H9 (cell line): ENCODE measurements at regions not wholly inside any gene's neighbourhood (a gene's known extent, or its start where the extent isn't known, plus 50 kb on each side); places are given as distances from the start of the nearest gene placed in this dataset.

Experiments
- DNase-seq: peaks from one replicate; pipeline ENCODE4 v3.0.0-alpha.2; 2017
- H2AFZ ChIP-seq: one replicate; pipeline ENCODE4 v1.6.1; 2013; ENCODE audit warnings: mild to moderate bottlenecking, low read length, control low read depth, moderate library complexity
- H2AK5ac ChIP-seq: 2 replicates; pipeline ENCODE4 v1.6.1; 2013; ENCODE audit warnings: low read length, control low read depth, mixed read lengths; ENCODE audit not compliant: insufficient read length
- H2BK120ac ChIP-seq: one replicate; pipeline ENCODE4 v1.6.1; 2013; ENCODE audit warnings: low read depth, mild to moderate bottlenecking, low read length, control low read depth, inconsistent platforms; ENCODE audit not compliant: poor library complexity, severe bottlenecking
- H2BK12ac ChIP-seq: 2 replicates; pipeline ENCODE4 v1.6.1; 2013; ENCODE audit warnings: low read length, control low read depth, mixed read lengths, low read depth; ENCODE audit not compliant: insufficient read length
- H2BK15ac ChIP-seq: 2 replicates; pipeline ENCODE4 v1.6.1; 2013; ENCODE audit warnings: low read depth, low read length, control low read depth
- H2BK20ac ChIP-seq: one replicate; pipeline ENCODE4 v1.6.1; 2013; ENCODE audit warnings: low read depth, mild to moderate bottlenecking, low read length, control low read depth, inconsistent platforms; ENCODE audit not compliant: poor library complexity, severe bottlenecking
- H2BK5ac ChIP-seq: 2 replicates; pipeline ENCODE4 v1.6.1; 2013; ENCODE audit warnings: low read length, control low read depth, mixed read lengths; ENCODE audit not compliant: insufficient read length
- H3K14ac ChIP-seq: 2 replicates; pipeline ENCODE4 v1.6.1; 2013; ENCODE audit warnings: low read length, control low read depth; ENCODE audit not compliant: insufficient read depth
- H3K18ac ChIP-seq: 2 replicates; pipeline ENCODE4 v1.6.1; 2013; ENCODE audit warnings: low read depth, mild to moderate bottlenecking, mixed read lengths, low read length, control low read depth; ENCODE audit not compliant: insufficient read length
- H3K23ac ChIP-seq: 2 replicates; pipeline ENCODE4 v1.6.1; 2013; ENCODE audit warnings: low read length, control low read depth, mixed read lengths, low read depth; ENCODE audit not compliant: insufficient read length
- H3K23me2 ChIP-seq: 2 replicates; pipeline ENCODE4 v1.6.1; 2013; ENCODE audit warnings: low read depth, mild to moderate bottlenecking, mixed read lengths, low read length, control low read depth; ENCODE audit not compliant: insufficient read length, poor library complexity, severe bottlenecking
- H3K27ac ChIP-seq: 2 replicates; pipeline ENCODE4 v1.5.1; 2013; ENCODE audit warnings: low read length, control low read depth, mixed read lengths, low read depth; ENCODE audit not compliant: insufficient read length
- H3K27me3 ChIP-seq: 2 replicates; pipeline ENCODE4 v1.6.1; 2013; ENCODE audit warnings: low read length, control low read depth, inconsistent platforms; ENCODE audit not compliant: insufficient read depth
- H3K4ac ChIP-seq: 2 replicates; pipeline ENCODE4 v1.6.1; 2013; ENCODE audit warnings: low read depth, mild to moderate bottlenecking, control low read depth, inconsistent platforms, low read length, moderate library complexity
- H3K4me1 ChIP-seq: 2 replicates; pipeline ENCODE4 v1.6.1; 2013; ENCODE audit warnings: low read length, control low read depth, inconsistent platforms; ENCODE audit not compliant: insufficient read depth
- H3K4me2 ChIP-seq: 2 replicates; pipeline ENCODE4 v1.6.1; 2013; ENCODE audit warnings: low read length, control low read depth, mixed read lengths; ENCODE audit not compliant: insufficient read length, insufficient read depth
- H3K56ac ChIP-seq: 2 replicates; pipeline ENCODE4 v1.6.1; 2013; ENCODE audit warnings: low read depth, mild to moderate bottlenecking, mixed read lengths, low read length, control low read depth; ENCODE audit not compliant: insufficient read length
- H3K79me1 ChIP-seq: 2 replicates; pipeline ENCODE4 v1.6.1; 2013; ENCODE audit warnings: low read depth, mild to moderate bottlenecking, moderate library complexity, low read length, control low read depth, inconsistent platforms; ENCODE audit not compliant: insufficient read depth, poor library complexity, severe bottlenecking
- H3K79me2 ChIP-seq: 2 replicates; pipeline ENCODE4 v1.6.1; 2013; ENCODE audit warnings: low read length, control low read depth, inconsistent platforms; ENCODE audit not compliant: insufficient read depth
- H3K9ac ChIP-seq: 2 replicates; pipeline ENCODE4 v1.6.1; 2013; ENCODE audit warnings: low read length, control low read depth, mixed read lengths; ENCODE audit not compliant: insufficient read length; ENCODE audit errors: extremely low read depth
- H3K9me3 ChIP-seq: one replicate; pipeline ENCODE4 v1.6.1; 2013; ENCODE audit warnings: low read depth, low read length, inconsistent platforms; ENCODE audit not compliant: control insufficient read depth
- H3T11ph ChIP-seq: one replicate; pipeline ENCODE4 v1.6.1; 2013; ENCODE audit warnings: mild to moderate bottlenecking, low read length, control low read depth, inconsistent platforms
- H4K20me1 ChIP-seq: one replicate; pipeline ENCODE4 v1.6.1; 2013; ENCODE audit not compliant: control insufficient read depth, insufficient read length, insufficient read depth
- H4K5ac ChIP-seq: 2 replicates; pipeline ENCODE4 v1.6.1; 2013; ENCODE audit warnings: low read depth, mild to moderate bottlenecking, mixed read lengths, low read length, control low read depth; ENCODE audit not compliant: insufficient read length
- H4K8ac ChIP-seq: replicated peaks from 2 replicates; pipeline ENCODE4 v1.6.1; 2013; ENCODE audit warnings: low read length, control low read depth, mixed read lengths, low read depth; ENCODE audit not compliant: insufficient read length
- H4K91ac ChIP-seq: 2 replicates; pipeline ENCODE4 v1.6.1; 2013; ENCODE audit warnings: low read depth, mild to moderate bottlenecking, moderate library complexity, mixed read lengths, low read length, control low read depth; ENCODE audit not compliant: insufficient read length
- H3K27ac Mint-ChIP-seq, 3 experiments: 2 replicates in 2 of 3; 3 replicates in 1 of 3; pipeline ENCODE4 v1.8.0; 2020 to 2021; ENCODE audit warnings: mixed read lengths in 3 of 3, mild to moderate bottlenecking in 1 of 3, moderate library complexity in 1 of 3
- H3K27me3 Mint-ChIP-seq: 2 replicates; pipeline ENCODE4 v1.8.0; 2021; ENCODE audit warnings: low read depth, mild to moderate bottlenecking, moderate library complexity, mixed read lengths
- H3K36me3 Mint-ChIP-seq, 3 experiments: 2 replicates in 2 of 3; 3 replicates in 1 of 3; pipeline ENCODE4 v1.8.0; 2020 to 2021; ENCODE audit warnings: low read depth in 3 of 3, mixed read lengths in 3 of 3; ENCODE audit not compliant: insufficient read depth in 1 of 3
- H3K4me1 Mint-ChIP-seq, 2 experiments: 2 replicates each; pipeline ENCODE4 v1.8.0; 2020; ENCODE audit warnings: mixed read lengths in 2 of 2
- H3K4me3 Mint-ChIP-seq, 2 experiments: 2 replicates in 1 of 2; 3 replicates in 1 of 2; pipeline ENCODE4 v1.8.0; 2020 to 2021; ENCODE audit warnings: mild to moderate bottlenecking in 2 of 2, mixed read lengths in 2 of 2, moderate library complexity in 1 of 2
- H3K9me3 Mint-ChIP-seq, 2 experiments: 2 replicates in 1 of 2; 3 replicates in 1 of 2; pipeline ENCODE4 v1.8.0; 2020; ENCODE audit warnings: mild to moderate bottlenecking in 2 of 2, mixed read lengths in 2 of 2, moderate library complexity in 1 of 2
- CTCF ChIP-seq: fragments of 200-600 bp; sonication (generic); conservative IDR thresholded peaks from 3 replicates; pipeline ENCODE4 v1.8.0; 2021; ENCODE audit warnings: antibody characterized with exemption, mild to moderate bottlenecking
- WGBS: extraction: QIAGEN DNeasy Blood & Tissue Kit; methylation state at CpG from one replicate; pipeline ENCODE4 v1.1.7; 2013; ENCODE audit warnings: missing lambda C conversion rate, low lambda C conversion rate, mixed read lengths; ENCODE audit not compliant: insufficient read length; ENCODE audit errors: extremely low coverage; 5-methylcytosine and 5-hydroxymethylcytosine counted together

- peaks cover 0 to 4% of the 10 kb centered on the region in 2 experiments; a peak in 2 of 4 replicates for H3K4me1 Mint-ChIP-seq
- H3K9me3 Mint-ChIP-seq = no peaks in the 10 kb centered on the region
- no peak overlapping the region for H3K23ac ChIP-seq
Measured at GRCh38 chr4:111013846-111014245, 391.0 kb upstream of the PITX2 start.

More at GRCh38 chr4:111013846-111014245, 391.0 kb upstream of the PITX2 start:
- no peak overlapping the region for H3K27ac ChIP-seq
- no peaks in the 10 kb centered on the region for H3K23me2 ChIP-seq
- no peaks in the 10 kb centered on the region; the same call in 1 of the 2 replicates for H3K4me1 ChIP-seq
- no peaks in the 10 kb centered on the region for H4K20me1 ChIP-seq
- H3K4me2 ChIP-seq = no peak overlapping the region
- H2BK15ac ChIP-seq = no peak overlapping the region
- no peak overlapping the region for H2AFZ ChIP-seq
- no peak overlapping the region for H2BK20ac ChIP-seq
- H4K8ac ChIP-seq = no peak overlapping the region
- WGBS = no CpG with 5 or more reads among the region's 7 CpGs
- no peaks in the 10 kb centered on the region for H3K9me3 ChIP-seq
- H3K27me3 Mint-ChIP-seq = no peaks in the 10 kb centered on the region
- no peaks in the 10 kb centered on the region for H3K36me3 Mint-ChIP-seq
- H3K18ac ChIP-seq = no peak overlapping the region
- H2AK5ac ChIP-seq = no peak overlapping the region
- H3K4me3 Mint-ChIP-seq = no peak overlapping the region
- H4K91ac ChIP-seq = no peak overlapping the region
- H3K27ac Mint-ChIP-seq = no peak overlapping the region
- no peaks in the 10 kb centered on the region for H3K79me1 ChIP-seq
- no peak overlapping the region for H4K5ac ChIP-seq
- no peak overlapping the region for H3K56ac ChIP-seq
- H3K27me3 ChIP-seq = no peaks in the 10 kb centered on the region
- H3K9ac ChIP-seq = no peak overlapping the region
- no peak overlapping the region for H3T11ph ChIP-seq
- TF ChIP-seq CTCF = no peak
- no peak for DNase-seq
- no peak overlapping the region for H3K4ac ChIP-seq
- H3K79me2 ChIP-seq = no peaks in the 10 kb centered on the region
- H2BK12ac ChIP-seq = no peak overlapping the region
- no peak overlapping the region for H3K14ac ChIP-seq
- H2BK5ac ChIP-seq = no peak overlapping the region
- H2BK120ac ChIP-seq = no peak overlapping the region
